ENCODE measurements at regions not wholly inside any gene's neighbourhood (a gene's known extent, or its start where the extent isn't known, plus 50 kb on each side); places are given as distances from the start of the nearest gene placed in this dataset.

DNA sequence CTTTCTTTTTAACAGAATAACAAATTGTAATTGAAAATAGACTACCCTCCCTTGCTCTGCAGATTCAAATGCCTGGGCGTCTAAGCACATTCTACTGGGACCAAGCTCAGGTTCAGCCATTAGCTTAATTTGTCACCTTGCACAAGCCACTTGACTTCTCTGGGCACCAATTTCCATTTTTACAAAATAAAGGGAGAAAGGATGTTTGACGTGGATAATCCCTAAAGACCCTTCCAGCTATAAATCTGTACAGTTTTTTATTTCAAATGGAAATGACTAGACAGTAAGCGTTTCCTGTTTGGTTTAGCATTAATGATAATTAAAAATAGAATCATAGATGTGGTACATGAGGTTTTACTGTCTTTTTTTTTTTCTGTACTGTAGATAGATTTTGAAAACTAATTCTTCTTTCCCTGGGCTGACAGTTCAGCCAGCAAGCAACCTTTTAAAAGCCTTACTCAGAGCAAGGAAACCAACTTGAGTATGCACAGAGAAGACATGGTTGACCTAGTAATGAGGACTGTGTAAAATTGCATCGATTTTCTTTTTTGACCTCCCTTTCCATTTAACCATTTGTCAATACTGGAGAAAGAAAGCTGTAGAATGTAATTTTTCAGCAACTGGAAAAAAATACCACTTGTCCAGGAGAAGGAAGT is 1329.5 kb upstream of the CDH8 start:
- DNase-seq (ENCODE audit: low spot score), result no peak

DNA sequence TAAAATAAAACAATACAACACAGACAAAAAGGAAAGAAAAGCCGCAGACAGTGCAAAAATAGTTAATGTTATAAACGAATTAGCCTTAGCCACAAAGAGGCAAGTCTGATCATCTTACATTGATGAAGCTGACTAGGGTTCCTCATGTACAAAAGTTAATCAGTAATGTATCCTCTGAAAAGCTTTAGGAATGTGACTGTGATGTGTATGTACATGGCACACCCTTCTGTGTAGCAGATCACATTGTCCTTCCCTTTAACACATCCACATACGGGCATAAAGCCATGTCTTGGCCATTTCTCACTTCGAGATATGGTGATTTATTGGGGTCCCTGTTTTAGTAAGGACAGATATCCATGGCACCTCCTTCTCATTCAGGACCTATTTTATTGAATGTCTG is 1327.5 kb upstream of the CDH8 start:
- DNase-seq (ENCODE audit: low spot score), result no peak

- DNase-seq (ENCODE audit: low spot score), result peak; percentile 1
Measured at GRCh38 chr16:63361032-63361624, 1324.9 kb upstream of the CDH8 start.

GRCh38 chr16:63349961-63350360 is 1313.7 kb upstream of the CDH8 start:
- DNase-seq (ENCODE audit: low spot score), result no peak

DNA sequence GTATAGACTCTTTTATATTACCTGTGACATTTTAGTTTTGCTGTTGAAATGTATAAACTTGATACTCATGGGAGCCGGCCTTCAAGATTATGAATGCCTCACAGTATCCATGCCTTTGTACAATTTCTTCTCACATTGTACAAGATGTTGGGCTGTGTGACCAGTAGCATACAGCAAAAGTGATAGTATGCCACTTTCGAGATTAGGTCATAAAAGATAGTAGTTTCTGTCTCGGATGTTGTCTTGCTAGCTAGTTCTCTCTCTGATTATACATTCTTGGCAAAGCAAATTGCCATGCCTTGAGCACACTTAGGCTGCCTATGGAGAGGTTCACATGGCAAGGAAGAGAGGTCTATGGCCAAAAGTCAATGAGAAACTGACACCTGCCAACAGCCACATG is 1309.8 kb upstream of the CDH8 start:
- DNase-seq (ENCODE audit: low spot score), result no peak

DNA sequence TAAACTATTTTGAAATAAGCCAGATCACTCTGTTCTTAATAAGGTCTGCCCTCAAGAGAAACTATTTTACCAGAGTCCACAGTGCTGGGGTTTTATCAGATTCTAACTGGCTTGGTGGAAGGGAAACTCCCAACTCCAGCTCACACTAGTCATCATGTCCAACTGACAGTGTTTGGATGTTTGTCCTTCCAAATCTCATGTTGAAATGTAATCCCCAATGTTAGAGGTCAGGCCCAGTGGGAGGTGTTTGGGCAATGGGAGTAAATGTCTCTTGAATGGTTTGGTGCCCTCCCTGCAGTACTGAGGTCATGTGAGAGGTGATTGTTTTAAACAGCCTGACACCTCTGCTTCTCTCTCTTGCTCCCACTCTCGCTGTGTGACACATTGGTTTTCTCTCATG is 1301.0 kb upstream of the CDH8 start:
- no peak for DNase-seq (ENCODE audit: low spot score)

GRCh38 chr16:63331111-63331510 is 1294.9 kb upstream of the CDH8 start:
- DNase-seq (ENCODE audit: low spot score), result no peak

GRCh38 chr16:63326736-63327339 is 1290.6 kb upstream of the CDH8 start:
- DNase-seq (ENCODE audit: low spot score), result no peak

GRCh38 chr16:63323722-63324705 is 1287.8 kb upstream of the CDH8 start:
- no peak for DNase-seq (ENCODE audit: low spot score)

- no peak for DNase-seq (ENCODE audit: low spot score)
Measured at GRCh38 chr16:63323055-63323454, 1286.8 kb upstream of the CDH8 start.

DNA sequence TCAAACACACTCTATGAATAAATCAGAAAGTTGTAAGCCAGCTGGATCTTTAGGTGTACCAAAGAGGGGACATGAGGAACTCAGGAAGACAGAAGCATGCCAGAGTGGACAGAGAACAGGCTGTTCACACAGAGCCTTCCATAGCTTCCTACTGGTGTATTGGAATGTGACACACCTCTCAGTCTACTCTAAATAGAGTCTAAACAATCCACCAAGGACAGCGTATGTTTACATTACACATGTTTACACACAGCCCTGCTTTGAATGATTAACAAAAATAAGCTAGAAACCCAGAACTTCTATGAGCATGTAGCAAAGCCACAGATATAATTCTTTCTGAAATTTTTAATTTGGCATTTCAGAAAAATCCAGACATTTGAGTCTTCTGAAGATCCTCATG is 1279.0 kb upstream of the CDH8 start:
- DNase-seq (ENCODE audit: low spot score), result peak; percentile 24

DNA sequence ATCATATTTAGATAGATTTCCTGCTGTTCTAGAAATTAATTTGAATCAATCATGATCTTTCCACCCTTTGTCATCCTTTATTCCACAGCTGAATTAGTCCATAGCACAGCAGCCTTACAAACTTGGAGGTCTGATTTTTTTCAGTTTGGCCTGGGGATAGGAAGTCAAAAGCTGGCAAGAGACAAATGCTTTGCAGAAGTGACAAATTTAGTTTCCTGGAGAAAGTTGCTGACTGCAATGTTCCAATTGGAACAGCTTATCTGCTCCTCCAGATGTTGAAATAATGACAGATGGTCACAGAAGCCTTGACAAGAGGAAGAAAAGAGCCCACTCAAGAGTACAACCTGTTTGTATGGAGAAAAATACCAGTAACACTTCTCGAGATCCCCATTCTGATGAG is 1276.1 kb upstream of the CDH8 start:
- DNase-seq (ENCODE audit: low spot score), result no peak

DNA sequence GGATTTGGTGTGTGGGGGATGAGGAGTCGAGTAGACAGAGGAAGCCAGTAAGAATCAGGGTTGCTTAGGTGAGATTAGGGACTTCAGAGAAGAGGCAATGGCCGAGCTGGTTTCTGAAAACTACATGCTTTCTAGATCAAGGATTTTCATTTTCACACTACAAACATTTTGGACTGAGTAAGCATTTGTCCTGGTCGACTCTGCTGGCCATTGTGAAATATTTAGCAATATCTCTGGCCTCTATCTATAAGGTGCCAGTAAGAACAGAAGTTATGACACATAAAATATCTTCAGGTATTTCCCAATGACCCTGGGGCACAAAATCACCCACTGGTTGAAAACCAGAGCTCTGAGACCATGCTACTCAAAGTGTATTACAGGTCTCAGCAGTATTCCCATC is 1275.1 kb upstream of the CDH8 start:
- DNase-seq (ENCODE audit: low spot score), result no peak

- no peak for DNase-seq (ENCODE audit: low spot score)
Measured at GRCh38 chr16:63302811-63303210, 1266.6 kb upstream of the CDH8 start.

DNA sequence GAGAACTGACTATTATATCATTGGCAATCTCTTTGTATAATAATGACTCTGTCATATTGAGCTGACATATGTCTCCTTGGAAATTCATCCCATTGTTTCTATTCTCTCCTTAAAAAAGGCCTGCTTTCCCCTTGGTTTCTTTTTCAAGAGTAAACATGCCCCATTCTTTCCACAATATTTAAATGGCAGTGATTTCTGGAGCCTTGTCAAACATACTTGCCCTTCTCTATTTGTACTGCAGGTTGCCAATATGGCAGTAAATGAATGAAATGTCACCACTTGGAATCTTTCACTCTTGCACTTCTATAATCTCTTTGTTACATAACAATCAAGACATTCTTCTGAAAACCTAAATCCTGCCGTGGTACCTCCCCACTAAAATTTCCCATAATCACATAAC is 1265.1 kb upstream of the CDH8 start:
- DNase-seq (ENCODE audit: low spot score), result no peak

DNA sequence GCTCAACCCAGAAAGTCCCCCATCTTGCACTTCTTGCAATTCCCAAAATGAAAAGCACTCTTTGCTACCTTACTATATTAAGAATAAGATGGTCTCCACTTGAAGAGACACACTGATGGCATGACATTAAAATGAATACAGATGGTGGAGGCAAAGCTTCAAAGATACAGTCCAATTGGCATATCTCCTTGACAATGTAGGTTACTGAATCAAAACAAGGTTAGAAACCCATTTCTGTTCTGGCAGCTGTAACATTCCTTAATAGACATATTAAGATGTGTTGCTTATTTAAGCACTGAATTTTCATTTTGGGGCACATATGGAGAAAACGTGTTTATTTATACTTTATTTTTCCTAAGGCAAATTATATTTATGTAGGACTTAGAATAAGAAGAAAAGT is 1262.8 kb upstream of the CDH8 start:
- no peak for DNase-seq (ENCODE audit: low spot score)

GRCh38 chr16:63292036-63292435 is 1255.8 kb upstream of the CDH8 start:
- no peak for DNase-seq (ENCODE audit: low spot score)

DNA sequence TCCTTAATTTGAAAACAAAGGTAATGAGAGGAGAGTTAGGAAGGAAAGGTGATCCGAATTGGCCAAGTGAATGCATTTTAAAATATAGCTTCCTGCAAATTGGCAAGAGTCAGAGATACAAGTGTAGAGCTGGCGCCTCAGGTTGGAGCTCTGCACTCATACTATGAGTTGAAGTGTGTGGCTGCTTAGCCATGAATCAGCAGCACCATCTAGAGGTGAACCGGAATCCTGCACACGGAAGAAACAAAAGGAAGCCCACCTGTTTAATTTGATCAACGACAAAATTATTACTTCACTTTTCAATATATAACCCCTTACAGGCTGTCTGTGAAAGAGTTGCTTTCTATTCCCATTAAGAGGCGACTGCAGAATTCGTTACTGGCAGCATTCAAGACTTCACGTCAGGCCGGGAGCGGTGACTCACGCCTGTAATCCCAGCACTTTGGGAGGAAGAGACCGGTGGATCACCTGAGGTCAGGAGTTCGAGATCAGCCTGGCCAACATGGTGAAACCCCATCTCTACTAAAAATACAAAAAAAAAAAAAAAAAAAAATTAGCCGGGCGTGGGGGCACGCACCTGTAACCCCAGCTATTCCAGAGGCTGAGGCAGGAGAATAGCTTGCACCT is 1253.7 kb upstream of the CDH8 start:
- peak; percentile 13 for DNase-seq (ENCODE audit: low spot score)

DNA sequence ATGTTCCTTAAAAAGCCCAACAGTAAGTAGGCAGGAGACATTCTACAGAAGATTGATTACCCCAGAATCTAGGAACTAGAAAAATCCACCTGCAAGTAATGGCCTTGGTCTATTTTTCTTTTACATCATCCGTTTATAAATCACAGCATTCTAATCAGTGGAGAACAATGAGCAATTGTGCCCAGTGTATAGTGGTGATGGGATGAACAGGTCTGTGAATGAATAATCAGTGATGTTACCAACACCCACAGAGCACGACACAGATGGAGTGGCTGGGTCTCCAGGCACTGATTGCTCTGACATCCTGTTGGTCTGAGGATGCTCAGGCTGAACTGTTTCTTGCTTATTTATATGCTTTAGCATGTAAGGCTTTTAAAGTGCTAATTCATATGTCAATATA is 1251.2 kb upstream of the CDH8 start:
- no peak for DNase-seq (ENCODE audit: low spot score)

GRCh38 chr16:63283721-63284120 is 1247.5 kb upstream of the CDH8 start:
- DNase-seq (ENCODE audit: low spot score), result no peak

GRCh38 chr16:63244631-63245030 is 1208.4 kb upstream of the CDH8 start:
- no peak for DNase-seq (ENCODE audit: low spot score)

- DNase-seq (ENCODE audit: low spot score), result no peak
Measured at GRCh38 chr16:63241497-63242028, 1205.3 kb upstream of the CDH8 start.

All from HuH-7 (cell line).